ENCODE measurements at regions not wholly inside any gene's neighbourhood (a gene's known extent, or its start where the extent isn't known, plus 50 kb on each side); places are given as distances from the start of the nearest gene placed in this dataset.

- WGBS (ENCODE audit: low lambda C conversion rate) = 10% methylated on average over 2 of the region's 2 CpGs
- Histone ChIP-seq H3K4me1 (ENCODE audit: control insufficient read depth in 1 of 2, insufficient read depth in 2 of 2, low read depth in 1 of 2, low read length in 1 of 2) (no peaks in the 10 kb centered on the region), H3K9me2 (no peaks in the 10 kb centered on the region), H3K9me3 (no peaks in the 10 kb centered on the region), H3K27me3 (ENCODE audit: insufficient read depth) (no peaks in the 10 kb centered on the region; the same call in 1 of the 2 replicates), H4K20me1 (ENCODE audit: insufficient read depth) (no peaks in the 10 kb centered on the region), H2AFZ (ENCODE audit: low read depth) (no peak overlapping the region), H3K4me2 (no peak overlapping the region), H3K9ac (no peak overlapping the region), H3F3A (replicated peaks; ENCODE audit: insufficient read depth) (no peaks in the 10 kb centered on the region), H3K36me3 (replicated peaks in 1 of 2; ENCODE audit: control insufficient read depth in 1 of 2, insufficient read depth in 2 of 2, low read length in 1 of 2) (no peaks in the 10 kb centered on the region), H3K27ac (ENCODE audit: low read depth in 2 of 2, low read length in 1 of 2) (no peak overlapping the region), H3K4me3 (ENCODE audit: low read depth in 2 of 2, low read length in 1 of 2) (no peak overlapping the region), H3K79me2 (ENCODE audit: insufficient read depth) (no peaks in the 10 kb centered on the region)
- CTCF ChIA-PET = no interaction called here
- no peak for DNase-seq
- TF ChIP-seq FOXM1 (IDR thresholded peaks at IDR 0.05; ENCODE audit: low read depth) = no peak
- TF ChIP-seq FOXJ3 (CRISPR knock-in tag; IDR thresholded peaks at IDR 0.05) = no peak
- TF ChIP-seq JUND (IDR thresholded peaks at IDR 0.05) = no peak
- no peak for TF ChIP-seq REST (IDR thresholded peaks at IDR 0.05; ENCODE audit: low read depth, low read length)
- TF ChIP-seq ELF1 (IDR thresholded peaks at IDR 0.05) = no peak
- TF ChIP-seq GABPA (IDR thresholded peaks at IDR 0.05; ENCODE audit: low read depth) = no peak
- TF ChIP-seq USF1 (IDR thresholded peaks at IDR 0.05; ENCODE audit: borderline replicate concordance, low read depth) = no peak
- TF ChIP-seq TAF1 (IDR thresholded peaks at IDR 0.05; ENCODE audit: borderline replicate concordance, low read depth, low read length) = no peak
- TF ChIP-seq POLR2AphosphoS5 (IDR thresholded peaks at IDR 0.05; ENCODE audit: low read depth, low read length) = no peak
- no peak for TF ChIP-seq IRF3 (IDR thresholded peaks at IDR 0.05; ENCODE audit: low read depth, low read length)
- POLR2A ChIA-PET = no interaction called here
Measured at GRCh38 chr2:194720462-194720861, 936.6 kb upstream of the SLC39A10 start.

- no peaks in the 10 kb centered on the region for H3K36me3 ChIP-seq (replicated peaks in 1 of 2; ENCODE audit: control insufficient read depth in 1 of 2, insufficient read depth in 2 of 2, low read length in 1 of 2)
- ChIA-PET CTCF (no interaction called here), POLR2A (no interaction called here)
- no peaks in the 10 kb centered on the region for H3K9me3 ChIP-seq
- no peak overlapping the region for H3K27ac ChIP-seq (ENCODE audit: low read depth in 2 of 2, low read length in 1 of 2)
- no peaks in the 10 kb centered on the region for H3F3A ChIP-seq (replicated peaks; ENCODE audit: insufficient read depth)
- H4K20me1 ChIP-seq (ENCODE audit: insufficient read depth) = no peaks in the 10 kb centered on the region
- H3K9ac ChIP-seq = no peak overlapping the region
- 32% methylated on average over 1 of the region's 1 CpG for WGBS (ENCODE audit: low lambda C conversion rate)
- H3K27me3 ChIP-seq (ENCODE audit: insufficient read depth) = no peaks in the 10 kb centered on the region; the same call in 1 of the 2 replicates
- H3K4me1 ChIP-seq (ENCODE audit: control insufficient read depth in 1 of 2, insufficient read depth in 2 of 2, low read depth in 1 of 2, low read length in 1 of 2) = no peaks in the 10 kb centered on the region
- DNase-seq = no peak
- H3K9me2 ChIP-seq = no peaks in the 10 kb centered on the region
- H2AFZ ChIP-seq (ENCODE audit: low read depth) = no peak overlapping the region
- H3K79me2 ChIP-seq (ENCODE audit: insufficient read depth) = no peaks in the 10 kb centered on the region
- H3K4me2 ChIP-seq = no peak overlapping the region
- H3K4me3 ChIP-seq (ENCODE audit: low read depth in 2 of 2, low read length in 1 of 2) = no peak overlapping the region
- TF ChIP-seq YY1 (IDR thresholded peaks at IDR 0.05; ENCODE audit: low read depth) (no peak), POLR2AphosphoS5 (IDR thresholded peaks at IDR 0.05; ENCODE audit: low read depth, low read length) (no peak), RAD21 (IDR thresholded peaks at IDR 0.05; ENCODE audit: low read length) (no peak), MAX (IDR thresholded peaks at IDR 0.05; ENCODE audit: low read depth) (no peak), EZH2phosphoT487 (IDR thresholded peaks at IDR 0.05; ENCODE audit: borderline replicate concordance, low read depth) (no peak), FOXJ3 (CRISPR knock-in tag; IDR thresholded peaks at IDR 0.05) (no peak), IRF3 (IDR thresholded peaks at IDR 0.05; ENCODE audit: low read depth, low read length) (no peak), USF1 (IDR thresholded peaks at IDR 0.05; ENCODE audit: borderline replicate concordance, low read depth) (no peak), ZBTB33 (IDR thresholded peaks at IDR 0.05; ENCODE audit: borderline replicate concordance, low read depth) (no peak), ELF1 (IDR thresholded peaks at IDR 0.05) (no peak), RCOR1 (IDR thresholded peaks at IDR 0.05; ENCODE audit: low read length) (no peak), TCF12 (IDR thresholded peaks at IDR 0.05) (no peak), RFX5 (IDR thresholded peaks at IDR 0.05; ENCODE audit: low read length) (no peak), NRF1 (IDR thresholded peaks at IDR 0.05; ENCODE audit: low read depth, low read length) (no peak), GABPA (IDR thresholded peaks at IDR 0.05; ENCODE audit: low read depth) (no peak)
Measured at GRCh38 chr2:194718881-194719280, 938.1 kb upstream of the SLC39A10 start.
